ENCODE measurements at regions not wholly inside any gene's neighbourhood (a gene's known extent, or its start where the extent isn't known, plus 50 kb on each side); places are given as distances from the start of the nearest gene placed in this dataset.

DNA sequence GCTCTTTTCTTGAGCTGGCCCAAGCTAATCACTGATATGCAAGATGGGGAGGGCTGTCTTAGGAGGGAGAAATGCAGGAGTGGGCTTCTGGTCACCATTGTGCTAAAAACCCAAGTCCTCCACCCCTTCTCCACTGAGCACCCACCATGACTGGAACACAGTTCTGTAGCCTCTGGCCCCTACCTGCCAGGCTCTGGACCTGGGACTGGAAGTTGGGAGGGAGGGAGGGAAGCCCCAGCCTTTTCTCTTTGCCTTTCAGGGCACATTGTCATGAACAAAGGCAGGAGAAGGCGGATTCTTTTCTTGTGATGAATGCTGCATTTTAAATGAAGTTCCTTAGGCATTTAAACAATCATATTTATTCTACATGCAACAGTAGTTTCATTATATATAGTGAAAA lies 559.1 kb upstream of the TRPC7 start:
- Histone ChIP-seq H3K4me1 (replicated peaks) (no peaks in the 10 kb centered on the region), H3K36me3 (no peaks in the 10 kb centered on the region), H3K27me3 (replicated peaks; ENCODE audit: insufficient read depth) (peaks cover 3% of the 10 kb centered on the region), H3K27ac (no peak overlapping the region), H3K9me3 (no peaks in the 10 kb centered on the region), H3K4me3 (no peak overlapping the region)
- WGBS: 67% methylated on average over 1 of the region's 1 CpG
- TF ChIP-seq POLR2A (IDR thresholded peaks at IDR 0.05): no peak
- TF ChIP-seq, protein P1, sequence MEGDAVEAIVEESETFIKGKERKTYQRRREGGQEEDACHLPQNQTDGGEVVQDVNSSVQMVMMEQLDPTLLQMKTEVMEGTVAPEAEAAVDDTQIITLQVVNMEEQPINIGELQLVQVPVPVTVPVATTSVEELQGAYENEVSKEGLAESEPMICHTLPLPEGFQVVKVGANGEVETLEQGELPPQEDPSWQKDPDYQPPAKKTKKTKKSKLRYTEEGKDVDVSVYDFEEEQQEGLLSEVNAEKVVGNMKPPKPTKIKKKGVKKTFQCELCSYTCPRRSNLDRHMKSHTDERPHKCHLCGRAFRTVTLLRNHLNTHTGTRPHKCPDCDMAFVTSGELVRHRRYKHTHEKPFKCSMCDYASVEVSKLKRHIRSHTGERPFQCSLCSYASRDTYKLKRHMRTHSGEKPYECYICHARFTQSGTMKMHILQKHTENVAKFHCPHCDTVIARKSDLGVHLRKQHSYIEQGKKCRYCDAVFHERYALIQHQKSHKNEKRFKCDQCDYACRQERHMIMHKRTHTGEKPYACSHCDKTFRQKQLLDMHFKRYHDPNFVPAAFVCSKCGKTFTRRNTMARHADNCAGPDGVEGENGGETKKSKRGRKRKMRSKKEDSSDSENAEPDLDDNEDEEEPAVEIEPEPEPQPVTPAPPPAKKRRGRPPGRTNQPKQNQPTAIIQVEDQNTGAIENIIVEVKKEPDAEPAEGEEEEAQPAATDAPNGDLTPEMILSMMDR (IDR thresholded peaks at IDR 0.05): no peak
- no peak for DNase-seq (ENCODE audit: low spot score)
- intact Hi-C loops (cut with DNase I): no loop called here

DNA sequence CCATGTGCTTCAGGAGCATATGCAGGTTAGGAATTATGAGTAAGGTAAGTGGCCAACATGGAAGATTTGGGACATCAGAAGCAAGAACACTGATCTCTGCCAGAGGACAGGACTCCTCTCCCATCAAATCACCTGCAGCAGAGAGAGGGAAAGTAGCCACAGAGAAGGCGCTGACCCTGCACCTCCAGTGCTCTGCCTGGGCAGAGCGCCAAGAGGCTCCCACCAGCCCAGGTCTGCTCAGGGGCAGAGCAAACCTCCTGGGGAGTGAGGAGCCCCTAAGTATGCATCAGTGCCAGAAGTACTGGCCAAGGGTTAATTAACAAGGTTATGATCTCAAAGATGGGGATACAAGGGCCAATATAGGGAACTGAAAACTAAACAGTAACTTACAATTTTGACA lies 545.3 kb upstream of the TRPC7 start:
- intact Hi-C loops (cut with DNase I): no loop called here

DNA sequence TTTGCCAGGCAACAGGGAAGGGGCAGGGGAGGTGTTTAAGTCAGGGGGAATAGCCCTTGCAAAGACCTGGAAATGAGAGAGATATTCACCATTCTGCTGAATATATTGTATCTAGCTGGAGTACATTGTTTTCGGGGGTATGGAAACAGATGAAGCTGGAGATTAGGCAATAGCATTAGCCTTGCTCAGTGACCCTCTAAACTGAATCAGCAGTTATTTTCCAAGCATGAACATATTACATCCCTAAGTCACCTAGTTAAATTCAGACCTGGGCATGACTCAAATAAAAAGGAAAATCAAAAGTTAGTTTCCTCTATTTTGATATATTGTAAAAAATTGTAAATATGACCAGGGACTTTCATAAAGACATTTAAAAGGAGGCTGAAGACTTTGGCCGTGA lies 544.6 kb upstream of the TRPC7 start:
- Histone ChIP-seq H3K4me3 (no peak overlapping the region), H3K36me3 (no peaks in the 10 kb centered on the region), H3K9me3 (no peaks in the 10 kb centered on the region), H3K27ac (no peak overlapping the region), H3K4me1 (replicated peaks) (no peaks in the 10 kb centered on the region), H3K27me3 (replicated peaks; ENCODE audit: insufficient read depth) (no peaks in the 10 kb centered on the region)
- no peak for DNase-seq (ENCODE audit: low spot score)
- intact Hi-C loops (cut with DNase I): no loop called here
- WGBS: 82% methylated on average over 2 of the region's 2 CpGs
- TF ChIP-seq POLR2AphosphoS5 (IDR thresholded peaks at IDR 0.05) (no peak), POLR2A (IDR thresholded peaks at IDR 0.05) (no peak)
- TF ChIP-seq, protein P1 (IDR thresholded peaks at IDR 0.05): no peak

More for the DNA sequence above, 545.3 kb upstream of the TRPC7 start:
- Histone ChIP-seq H3K4me1 (replicated peaks) (no peaks in the 10 kb centered on the region), H3K4me3 (no peak overlapping the region), H3K27ac (no peak overlapping the region), H3K36me3 (no peaks in the 10 kb centered on the region), H3K9me3 (no peaks in the 10 kb centered on the region), H3K27me3 (replicated peaks; ENCODE audit: insufficient read depth) (no peaks in the 10 kb centered on the region)
- TF ChIP-seq, protein P1 (IDR thresholded peaks at IDR 0.05): no peak
- TF ChIP-seq POLR2AphosphoS5 (IDR thresholded peaks at IDR 0.05) (no peak), POLR2A (IDR thresholded peaks at IDR 0.05) (no peak)
- WGBS: 88% methylated on average over 2 of the region's 2 CpGs
- no peak for DNase-seq (ENCODE audit: low spot score)

DNA sequence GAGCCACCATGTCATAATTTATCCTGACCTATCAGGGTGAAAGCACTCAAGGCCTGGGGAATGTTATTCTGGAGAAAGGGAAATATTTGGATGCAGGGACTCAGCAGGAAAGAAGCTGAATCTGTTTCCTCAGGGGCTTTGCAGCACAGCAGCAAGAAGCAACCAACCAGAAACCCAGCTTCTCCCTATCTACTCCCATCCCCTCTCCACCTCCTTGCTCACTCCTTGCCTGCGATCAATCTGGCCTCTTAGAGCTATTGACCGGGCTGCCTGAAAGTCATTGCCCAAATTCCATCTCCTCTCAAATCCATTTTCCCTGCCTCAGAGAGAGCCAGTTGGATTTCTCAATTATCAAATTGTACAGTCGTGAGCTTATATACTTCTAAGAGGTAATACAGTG lies 542.0 kb upstream of the TRPC7 start:
- Histone ChIP-seq H3K36me3 (no peaks in the 10 kb centered on the region), H3K27me3 (replicated peaks; ENCODE audit: insufficient read depth) (no peaks in the 10 kb centered on the region), H3K27ac (no peak overlapping the region), H3K4me3 (no peak overlapping the region), H3K4me1 (replicated peaks) (no peaks in the 10 kb centered on the region), H3K9me3 (no peaks in the 10 kb centered on the region)
- TF ChIP-seq POLR2AphosphoS5 (IDR thresholded peaks at IDR 0.05): no peak
- TF ChIP-seq, protein P1 (IDR thresholded peaks at IDR 0.05): no peak
- no peak for TF ChIP-seq POLR2A (IDR thresholded peaks at IDR 0.05)
- DNase-seq (ENCODE audit: low spot score): no peak
- intact Hi-C loops (cut with DNase I): no loop called here
- WGBS: 63% methylated on average over 3 of the region's 3 CpGs

DNA sequence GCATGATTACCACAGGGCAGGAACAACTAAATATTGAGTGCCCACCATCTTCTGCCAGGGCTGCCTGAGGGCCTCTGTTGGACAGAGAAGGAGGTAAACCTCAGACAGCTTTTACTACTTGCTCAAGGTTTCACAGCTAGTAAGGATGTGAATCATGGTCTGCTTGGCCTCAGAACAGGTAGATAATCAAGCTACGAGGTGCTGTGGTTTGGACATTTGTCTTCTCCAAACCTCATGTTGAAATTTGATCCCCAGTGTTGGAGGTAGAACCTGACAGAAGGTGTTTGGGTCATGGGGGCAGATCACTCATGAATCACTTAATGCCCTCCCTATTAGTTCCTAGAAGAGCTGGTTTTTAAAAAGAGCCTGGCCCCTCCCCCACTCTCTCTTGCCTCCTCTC lies 541.2 kb upstream of the TRPC7 start:
- Histone ChIP-seq H3K36me3 (no peaks in the 10 kb centered on the region), H3K27ac (no peak overlapping the region), H3K4me3 (no peak overlapping the region), H3K9me3 (no peaks in the 10 kb centered on the region), H3K4me1 (replicated peaks) (no peaks in the 10 kb centered on the region), H3K27me3 (replicated peaks; ENCODE audit: insufficient read depth) (no peaks in the 10 kb centered on the region)
- 53% methylated on average over 1 of the region's 1 CpG for WGBS
- intact Hi-C loops (cut with DNase I): no loop called here
- no peak for DNase-seq (ENCODE audit: low spot score)
- TF ChIP-seq, protein P1 (IDR thresholded peaks at IDR 0.05): no peak
- no peak for TF ChIP-seq POLR2A (IDR thresholded peaks at IDR 0.05)
- no peak for TF ChIP-seq POLR2AphosphoS5 (IDR thresholded peaks at IDR 0.05)

All from prostate gland (tissue), 2 donors.